ENCODE measurements at regions not wholly inside any gene's neighbourhood (a gene's known extent, or its start where the extent isn't known, plus 50 kb on each side); places are given as distances from the start of the nearest gene placed in this dataset.

DNA sequence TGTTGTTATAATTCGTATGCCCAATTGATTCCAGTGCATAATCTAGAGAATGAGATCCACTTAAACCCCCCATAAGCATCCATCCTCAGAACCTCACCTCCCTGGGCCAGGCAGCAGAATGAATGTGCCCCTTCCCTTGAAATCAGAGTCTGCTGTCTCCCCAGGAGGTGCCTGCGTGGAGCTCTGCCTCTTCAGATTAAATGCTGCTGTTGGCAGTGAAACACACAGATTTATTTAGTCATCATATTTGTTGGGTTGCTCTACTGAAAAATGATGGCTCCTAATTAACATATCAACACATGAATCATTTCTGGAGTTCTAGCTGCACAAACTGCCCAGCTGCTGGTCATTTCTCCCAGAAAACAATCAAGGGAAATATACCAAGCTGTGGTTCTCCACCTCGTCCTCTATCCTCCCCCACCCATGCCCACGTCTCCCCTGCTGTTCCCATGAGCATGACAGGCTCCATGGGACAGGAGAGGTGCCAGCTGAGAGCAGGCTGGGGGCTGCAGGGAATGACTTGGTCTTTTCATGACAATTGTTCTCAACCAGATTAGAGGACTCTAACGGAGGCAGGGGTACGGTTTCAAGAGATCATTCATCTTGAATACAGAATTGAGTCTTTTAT is 633.1 kb downstream of the CDH26 start:
- no peak for DNase-seq

- DNase-seq: no peak
Observed at GRCh38 chr20:60598528-60598927, 640.3 kb downstream of the CDH26 start.

DNA sequence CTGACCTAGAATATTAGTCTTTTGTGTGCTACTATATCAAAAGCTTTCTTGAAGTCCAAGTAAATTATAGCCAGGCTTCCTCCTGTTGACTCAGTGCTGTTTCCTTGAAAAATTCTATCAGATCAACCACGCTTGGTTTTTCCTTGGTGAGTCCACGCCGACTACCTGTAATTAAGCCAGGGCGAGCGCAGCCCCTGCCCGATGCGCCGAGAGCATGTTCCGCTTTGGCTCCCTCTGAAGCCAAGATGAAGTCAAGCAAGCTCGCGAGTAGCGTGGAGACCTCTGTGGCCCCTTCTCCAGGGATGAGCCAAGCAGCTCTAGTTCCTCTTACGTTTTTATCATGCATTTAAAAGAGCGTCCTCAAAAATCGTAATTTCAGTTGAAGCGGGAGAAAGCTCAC is 641.2 kb downstream of the CDH26 start:
- no peak for DNase-seq

DNA sequence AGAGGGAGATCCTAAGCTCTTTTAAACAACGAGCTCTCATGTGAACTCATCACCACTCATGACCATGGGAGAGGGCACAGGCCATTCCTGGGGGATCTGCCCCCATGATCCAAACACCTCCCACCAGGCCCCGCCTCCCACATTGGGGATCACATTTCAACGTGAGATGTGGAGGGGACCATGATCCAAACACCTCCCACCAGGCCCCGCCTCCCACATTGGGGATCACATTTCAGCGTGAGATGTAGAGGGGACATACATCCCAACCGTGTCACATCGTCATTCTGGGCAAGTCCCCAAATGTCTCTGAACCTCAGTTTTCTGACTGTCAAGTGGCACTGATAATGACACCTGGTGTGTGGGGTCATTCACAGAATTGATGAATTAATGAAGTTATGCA is 641.8 kb downstream of the CDH26 start:
- no peak for DNase-seq

DNA sequence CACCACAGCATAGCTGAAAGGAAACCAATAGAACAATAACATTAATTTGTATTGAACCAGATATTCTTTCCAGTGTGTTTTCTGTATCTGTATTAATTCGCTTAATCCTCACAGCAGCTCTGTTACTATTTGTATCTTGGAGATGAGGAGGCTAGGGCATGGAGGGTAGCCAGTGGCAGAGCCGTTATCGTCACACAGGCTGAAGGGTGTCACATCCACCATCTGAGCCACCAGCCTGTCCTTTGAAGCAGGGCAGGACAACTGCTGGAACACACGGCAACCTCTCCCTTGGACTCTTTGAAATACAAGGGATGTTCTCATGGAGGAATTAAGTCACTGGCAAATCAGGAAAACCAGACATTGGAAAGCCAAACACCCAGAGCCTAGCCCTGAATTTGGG is 628.0 kb upstream of the CDH4 start:
- no peak for DNase-seq

GRCh38 chr20:60627751-60628565 is 624.1 kb upstream of the CDH4 start:
- DNase-seq: no peak

GRCh38 chr20:60628749-60629148 is 623.3 kb upstream of the CDH4 start:
- no peak for DNase-seq

DNA sequence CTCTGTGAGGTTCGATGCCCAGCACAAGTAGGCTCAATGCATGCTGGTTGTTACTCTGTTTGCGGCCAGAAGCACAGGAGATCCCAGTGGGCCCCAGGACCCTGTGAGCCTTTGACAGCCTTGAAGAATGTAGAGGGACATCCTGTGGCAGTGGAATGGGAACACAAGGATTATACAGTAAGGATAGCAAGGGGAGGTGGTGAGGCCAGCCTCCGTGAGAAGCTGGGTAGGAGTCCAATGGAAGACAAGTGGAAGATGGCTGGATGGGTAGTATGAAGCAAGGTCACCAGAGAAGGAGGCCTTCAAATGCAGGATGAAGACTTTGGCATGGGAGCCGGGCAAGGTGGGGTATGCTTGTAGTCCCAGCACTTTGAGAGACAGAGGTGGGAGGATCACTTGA is 622.9 kb upstream of the CDH4 start:
- no peak for DNase-seq

DNA sequence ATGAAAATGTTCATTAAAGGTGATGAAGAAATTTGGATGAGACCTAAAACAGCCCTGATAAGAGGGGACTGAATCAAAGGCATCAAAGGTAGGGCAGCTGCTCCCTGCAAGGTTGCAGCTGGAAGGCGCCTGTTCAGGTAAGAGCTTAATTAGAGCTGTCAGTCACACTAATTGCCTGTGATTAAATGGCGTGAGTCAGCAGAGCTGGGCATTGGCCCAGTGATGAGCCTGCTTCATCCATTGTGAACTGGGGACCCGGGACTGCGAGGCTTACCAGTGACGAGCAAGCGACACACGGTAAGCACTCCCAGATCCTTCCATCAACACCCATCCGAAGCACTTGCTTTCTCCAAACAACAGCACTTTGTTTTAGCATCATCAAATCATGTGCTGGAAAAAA is 621.5 kb upstream of the CDH4 start:
- DNase-seq: no peak

DNA sequence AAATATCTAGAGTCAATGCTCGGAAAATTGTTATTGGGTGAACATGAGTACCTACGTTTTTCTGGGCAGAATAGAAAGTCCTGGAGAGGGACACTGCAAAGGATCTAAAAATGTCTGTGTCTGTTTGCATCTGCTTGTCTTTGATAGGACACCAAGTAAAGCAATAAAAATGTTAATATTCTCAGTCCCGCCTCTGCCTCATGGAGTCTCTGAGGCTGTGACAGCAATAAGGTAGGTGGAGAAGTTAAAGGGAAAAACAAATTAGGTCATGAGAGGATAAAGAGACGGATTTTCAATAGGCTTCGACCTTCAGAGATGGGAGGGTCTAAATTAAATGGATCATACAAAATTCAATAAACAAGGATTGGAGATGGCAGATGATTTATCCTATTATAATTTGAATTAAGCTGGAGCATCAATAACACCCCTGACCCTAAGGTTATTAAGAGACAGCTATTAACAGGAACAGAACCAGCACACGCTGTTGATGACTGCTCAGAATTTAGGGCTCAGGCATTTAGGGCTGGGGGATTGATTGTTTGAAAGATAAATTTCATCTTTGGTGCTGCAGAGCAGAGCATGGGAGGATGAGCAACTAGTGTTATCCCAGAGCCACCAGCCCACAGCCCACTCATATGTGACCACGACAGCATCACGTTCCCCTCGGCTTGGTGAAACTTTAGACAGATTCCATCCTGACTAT is 620.3 kb upstream of the CDH4 start:
- no peak for DNase-seq

- no peak for DNase-seq
Observed at GRCh38 chr20:60632391-60633262, 619.4 kb upstream of the CDH4 start.

DNA sequence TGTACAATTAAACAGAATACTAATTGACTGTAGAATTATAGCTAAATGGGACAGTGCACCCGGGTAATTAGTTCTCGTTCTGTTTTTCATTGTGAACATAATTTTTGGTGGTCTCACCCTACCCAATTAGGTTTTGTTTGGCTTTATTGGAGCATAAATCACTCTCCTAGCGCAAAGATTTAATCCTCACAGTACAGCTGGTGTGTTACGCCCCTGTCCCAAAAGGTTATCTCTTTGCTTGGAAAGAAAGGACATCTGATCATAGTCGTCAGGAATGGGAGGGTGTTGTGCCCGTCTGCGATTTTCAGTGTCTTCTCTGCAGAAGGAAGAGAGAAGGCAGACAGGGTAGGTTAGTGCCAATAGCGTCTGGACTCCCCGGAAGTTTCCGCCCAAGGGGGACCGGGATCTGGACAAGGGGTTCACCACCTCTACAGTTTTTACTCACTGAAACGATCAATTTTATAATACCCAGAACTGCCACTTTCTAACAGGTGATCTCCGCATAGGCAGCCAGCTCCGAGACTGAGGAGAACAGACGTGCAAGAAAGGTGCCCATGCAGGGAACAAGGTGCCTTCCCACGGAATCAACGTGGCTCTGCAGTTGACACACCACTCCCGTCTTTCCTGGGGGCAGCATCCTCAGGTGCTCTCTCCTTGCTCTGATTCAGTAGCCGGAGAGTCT is 617.4 kb upstream of the CDH4 start:
- DNase-seq: no peak

- no peak for DNase-seq
Observed at GRCh38 chr20:60636417-60636816, 615.6 kb upstream of the CDH4 start.

DNA sequence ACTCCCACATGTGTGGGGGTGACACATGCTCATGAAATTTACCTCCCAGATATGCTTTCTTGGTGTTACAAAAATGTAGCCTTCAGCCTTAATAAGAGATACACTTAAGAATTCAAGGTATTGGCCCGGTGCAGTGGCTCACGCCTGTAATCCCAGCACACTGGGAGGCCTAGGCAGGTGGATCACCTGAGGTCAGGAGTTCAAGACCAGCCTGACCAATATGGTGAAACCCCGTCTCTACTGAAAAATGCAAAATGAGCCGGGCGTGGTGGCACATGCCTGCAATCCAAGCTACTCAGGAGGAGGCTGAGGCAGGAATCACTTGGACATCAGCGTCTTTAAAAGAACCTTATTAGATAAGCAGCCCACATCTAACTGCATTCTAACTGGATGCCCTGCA is 614.3 kb upstream of the CDH4 start:
- DNase-seq: no peak

GRCh38 chr20:60638430-60639098 is 613.5 kb upstream of the CDH4 start:
- no peak for DNase-seq

DNA sequence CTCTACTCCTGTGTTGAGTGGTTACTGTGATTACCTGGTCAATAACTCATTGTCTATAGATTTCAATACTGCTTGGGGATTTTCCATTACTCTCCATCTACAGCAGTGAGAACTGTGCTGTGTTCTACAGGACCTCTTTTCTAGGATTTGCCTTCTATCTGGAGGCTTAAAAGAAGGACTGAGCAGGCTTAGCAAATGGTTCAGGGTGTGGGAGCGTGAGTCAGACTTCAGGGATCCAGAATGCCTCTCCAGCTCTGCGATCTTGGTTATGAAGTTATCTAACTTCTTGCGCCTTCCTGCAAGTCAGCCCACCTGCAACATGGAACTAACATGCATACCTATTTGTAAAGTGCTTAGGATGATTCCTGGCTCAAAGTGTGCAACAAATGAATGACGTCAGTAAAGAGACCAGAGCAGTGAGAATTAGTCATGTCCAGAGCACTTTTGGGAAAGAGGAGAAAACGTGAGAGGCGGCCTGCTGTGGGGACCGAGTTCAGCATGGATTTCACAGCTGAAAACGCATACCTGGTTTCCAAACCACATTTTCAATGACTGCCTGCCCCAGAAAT is 610.1 kb upstream of the CDH4 start:
- DNase-seq: no peak

- no peak for DNase-seq
Observed at GRCh38 chr20:60642541-60642940, 609.5 kb upstream of the CDH4 start.

DNA sequence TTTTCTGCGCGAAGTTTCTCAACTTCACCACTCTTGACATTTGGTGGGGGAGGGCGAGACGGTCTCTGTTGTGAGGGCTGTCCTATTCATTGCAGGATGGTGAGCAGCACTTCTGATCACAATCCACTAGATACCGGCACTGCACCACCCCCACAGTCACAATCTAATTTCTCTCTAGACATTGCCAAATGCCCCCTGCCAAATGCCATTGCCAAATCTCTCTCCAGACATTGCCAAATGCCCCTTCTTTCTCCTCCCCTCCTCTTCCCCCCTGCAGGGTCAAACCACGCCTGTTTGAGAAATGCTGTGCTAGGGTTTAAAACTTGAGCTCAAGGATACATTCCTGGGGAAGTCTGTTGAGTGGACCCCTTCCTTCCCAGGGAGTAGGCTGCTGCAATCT is 603.5 kb upstream of the CDH4 start:
- DNase-seq: no peak

GRCh38 chr20:60649541-60649940 is 602.5 kb upstream of the CDH4 start:
- DNase-seq: no peak

DNA sequence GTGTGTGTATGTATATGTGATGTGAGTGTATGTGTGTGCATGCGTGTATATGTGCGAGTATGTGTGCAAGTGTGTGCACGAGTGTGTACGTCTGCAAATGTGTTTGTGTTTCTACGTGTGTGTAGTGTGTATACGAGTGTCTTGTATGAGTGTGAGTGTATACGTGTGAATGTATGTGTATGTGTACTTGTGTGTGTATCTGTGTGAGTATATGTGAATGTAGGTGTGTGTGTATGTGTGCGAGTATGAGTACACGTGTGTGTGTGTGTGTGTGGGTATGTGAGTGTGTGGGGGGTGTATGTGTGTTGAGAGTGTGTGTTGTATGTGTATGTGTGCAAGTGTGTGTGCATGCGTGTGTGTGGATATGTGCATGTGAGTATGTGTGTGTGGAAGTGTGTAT is 602.0 kb upstream of the CDH4 start:
- no peak for DNase-seq

DNA sequence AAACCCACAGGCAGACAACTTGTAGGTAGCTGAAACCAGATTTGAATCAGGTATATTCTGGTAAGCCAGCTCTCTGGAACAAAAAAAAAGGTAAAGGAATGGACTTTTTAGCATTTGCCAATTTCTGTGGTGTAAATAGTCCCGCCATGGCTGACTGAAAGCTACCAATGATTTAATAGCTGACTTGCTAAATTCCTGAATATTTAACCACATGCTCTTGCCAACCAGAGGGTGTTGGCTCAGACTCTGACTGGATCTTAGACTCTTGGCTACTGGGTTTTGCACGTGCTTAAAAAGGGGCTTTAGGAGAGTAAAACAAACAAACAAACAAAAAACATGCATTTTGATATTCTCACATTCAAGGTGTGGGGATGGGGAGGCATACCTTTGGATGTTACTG is 600.0 kb upstream of the CDH4 start:
- DNase-seq: no peak

DNA sequence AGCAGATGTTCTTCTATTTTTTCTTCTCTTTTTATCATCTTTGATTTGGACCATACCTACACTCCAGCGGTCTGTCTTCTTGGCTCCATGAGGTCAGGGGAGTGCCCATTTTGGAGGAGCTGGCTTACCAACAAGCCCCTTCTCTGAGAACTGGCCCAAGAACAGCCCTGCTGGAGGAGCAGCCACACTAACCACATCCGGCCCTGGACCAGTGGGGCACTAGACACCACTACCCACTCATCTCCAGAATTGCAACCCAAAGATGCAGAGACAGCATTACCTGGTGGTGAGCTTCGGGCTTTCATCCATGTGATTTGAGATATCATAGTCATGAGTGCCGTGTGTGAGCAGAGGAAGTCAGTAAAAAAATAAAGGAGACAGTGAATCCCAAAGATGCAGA is 599.4 kb upstream of the CDH4 start:
- no peak for DNase-seq

All from stimulated activated CD4-positive, alpha-beta T cell treated with anti-CD3 and anti-CD28 coated beads, Interleukin-1b, Interleukin-23, amount 100 ng/mL, for 48 hours (primary cell).